ENCODE measurements at regions not wholly inside any gene's neighbourhood (a gene's known extent, or its start where the extent isn't known, plus 50 kb on each side); places are given as distances from the start of the nearest gene placed in this dataset.

DNA sequence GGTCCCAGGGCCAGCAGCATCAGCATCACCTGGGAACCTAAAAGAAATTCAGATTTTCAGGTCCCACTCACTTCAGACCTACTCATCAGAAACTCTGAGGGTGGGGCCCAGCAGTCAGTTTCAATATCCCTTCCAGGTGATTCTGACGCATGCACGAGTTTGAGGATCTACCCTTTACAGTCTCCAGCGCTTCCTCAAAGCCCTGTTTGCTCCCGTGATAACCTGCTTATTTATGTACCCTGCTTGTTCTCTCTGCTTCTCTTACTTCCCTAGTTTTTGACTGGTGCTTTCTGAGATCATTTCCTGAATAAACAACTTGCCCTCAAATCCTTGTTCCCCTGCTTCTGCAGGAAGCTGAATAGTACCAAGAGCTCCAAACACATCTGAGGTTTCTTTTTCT lies 245.3 kb downstream of the ZNF621 start:
- 68 to 79% methylated on average over 4 of the region's 4 CpGs for WGBS, 2 experiments (ENCODE audit: low coverage in 1 of 2, low lambda C conversion rate in 2 of 2, missing lambda C conversion rate in 2 of 2)
- no peaks in the 10 kb centered on the region for H3K9me3 ChIP-seq (ENCODE audit: low read depth)
- H3K36me3 ChIP-seq (ENCODE audit: low read depth), result no peaks in the 10 kb centered on the region
- no peak overlapping the region for H3K27ac ChIP-seq
- H2AFZ ChIP-seq, result no peak overlapping the region
- H3F3A ChIP-seq (ENCODE audit: insufficient read depth), result no peaks in the 10 kb centered on the region
- H3K4me1 ChIP-seq (ENCODE audit: insufficient read depth), result no peaks in the 10 kb centered on the region
- H4K20me1 ChIP-seq (ENCODE audit: insufficient read depth), result no peaks in the 10 kb centered on the region
- H3K9me2 ChIP-seq (ENCODE audit: insufficient read depth), result no peaks in the 10 kb centered on the region
- no peaks in the 10 kb centered on the region for H3K79me2 ChIP-seq (ENCODE audit: insufficient read depth)
- H3K27me3 ChIP-seq (replicated peaks; ENCODE audit: insufficient read depth), result 0 out of 2 replicates have a peak, but pooled peaks cover 2% of the 10 kb centered on the region
- no peak overlapping the region for H3K4me3 ChIP-seq
- DNase-seq, result no peak
- H3K9ac ChIP-seq, result no peak overlapping the region
- TF ChIP-seq EZH2 (IDR thresholded peaks at IDR 0.05; ENCODE audit: insufficient read depth, poor library complexity, severe bottlenecking), result no peak
- TF ChIP-seq EZH2phosphoT487 (IDR thresholded peaks at IDR 0.05; ENCODE audit: insufficient read depth, low read depth), result no peak
- in situ Hi-C loops (cut with MboI), result no loop called here
- H3K4me2 ChIP-seq (ENCODE audit: unreplicated experiment), result no peak overlapping the region

DNA sequence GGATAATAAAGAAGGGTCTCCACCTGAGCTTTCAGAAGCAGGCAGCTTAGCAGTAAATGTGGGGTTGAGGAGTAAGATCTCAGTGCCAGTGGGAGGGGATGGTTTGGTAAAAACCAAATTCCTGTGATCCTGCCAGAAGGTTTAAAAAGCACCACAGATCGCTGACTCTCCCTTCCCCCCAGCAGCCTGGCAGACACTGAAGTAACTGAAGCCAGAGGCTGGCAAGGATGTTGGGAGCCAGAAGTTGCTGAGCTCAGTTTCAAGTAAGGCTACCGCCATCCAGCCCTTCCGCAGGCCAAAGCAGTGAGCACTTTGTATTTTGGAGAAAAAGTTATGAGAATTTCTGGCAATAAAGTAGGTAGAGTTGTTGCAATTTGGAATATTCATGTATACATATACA lies 246.4 kb downstream of the ZNF621 start:
- 0 out of 2 replicates have a peak, but pooled peaks cover 4% of the 10 kb centered on the region for H3K27me3 ChIP-seq (replicated peaks; ENCODE audit: insufficient read depth)
- H3K4me1 ChIP-seq (ENCODE audit: insufficient read depth), result no peaks in the 10 kb centered on the region
- H3K36me3 ChIP-seq (ENCODE audit: low read depth), result no peaks in the 10 kb centered on the region
- H3K79me2 ChIP-seq (ENCODE audit: insufficient read depth), result no peaks in the 10 kb centered on the region
- WGBS, 2 experiments (ENCODE audit: low coverage in 1 of 2, low lambda C conversion rate in 2 of 2, missing lambda C conversion rate in 2 of 2), result 33 to 42% methylated on average over 3 of the region's 3 CpGs
- no peak overlapping the region for H3K27ac ChIP-seq
- H3F3A ChIP-seq (ENCODE audit: insufficient read depth), result no peaks in the 10 kb centered on the region
- in situ Hi-C loops (cut with MboI), result no loop called here
- no peak for DNase-seq
- H3K4me3 ChIP-seq, result no peak overlapping the region
- H3K9me3 ChIP-seq (ENCODE audit: low read depth), result no peaks in the 10 kb centered on the region
- no peaks in the 10 kb centered on the region for H3K9me2 ChIP-seq (ENCODE audit: insufficient read depth)
- H2AFZ ChIP-seq, result no peak overlapping the region
- H3K4me2 ChIP-seq (ENCODE audit: unreplicated experiment), result no peak overlapping the region
- H4K20me1 ChIP-seq (ENCODE audit: insufficient read depth), result no peaks in the 10 kb centered on the region
- no peak for TF ChIP-seq EZH2phosphoT487 (IDR thresholded peaks at IDR 0.05; ENCODE audit: insufficient read depth, low read depth)
- no peak for TF ChIP-seq EZH2 (IDR thresholded peaks at IDR 0.05; ENCODE audit: insufficient read depth, poor library complexity, severe bottlenecking)
- no peak overlapping the region for H3K9ac ChIP-seq

- H3K36me3 ChIP-seq (ENCODE audit: low read depth), result no peaks in the 10 kb centered on the region
- H3K27me3 ChIP-seq (replicated peaks; ENCODE audit: insufficient read depth), result 0 out of 2 replicates have a peak, but pooled peaks cover 4% of the 10 kb centered on the region
- H3K27ac ChIP-seq, result no peak overlapping the region
- DNase-seq, result no peak
- H3K9me3 ChIP-seq (ENCODE audit: low read depth), result no peaks in the 10 kb centered on the region
- in situ Hi-C loops (cut with MboI), result no loop called here
- no peak overlapping the region for H3K4me3 ChIP-seq
- WGBS, 2 experiments (ENCODE audit: low coverage in 1 of 2, low lambda C conversion rate in 2 of 2, missing lambda C conversion rate in 2 of 2), result 91 to 93% methylated on average over 6 of the region's 6 CpGs
- no peak overlapping the region for H3K9ac ChIP-seq
- H2AFZ ChIP-seq, result no peak overlapping the region
- H3K9me2 ChIP-seq (ENCODE audit: insufficient read depth), result no peaks in the 10 kb centered on the region
- H4K20me1 ChIP-seq (ENCODE audit: insufficient read depth), result no peaks in the 10 kb centered on the region
- peaks cover 13% of the 10 kb centered on the region; the same call in 1 of the 2 replicates for H3K4me1 ChIP-seq (ENCODE audit: insufficient read depth)
- no peaks in the 10 kb centered on the region for H3K79me2 ChIP-seq (ENCODE audit: insufficient read depth)
- TF ChIP-seq EZH2 (IDR thresholded peaks at IDR 0.05; ENCODE audit: insufficient read depth, poor library complexity, severe bottlenecking), result no peak
- TF ChIP-seq EZH2phosphoT487 (IDR thresholded peaks at IDR 0.05; ENCODE audit: insufficient read depth, low read depth), result no peak
- H3K4me2 ChIP-seq (ENCODE audit: unreplicated experiment), result no peak overlapping the region
- H3F3A ChIP-seq (ENCODE audit: insufficient read depth), result no peaks in the 10 kb centered on the region
These were observed 254.3 kb downstream of the ZNF621 start for GRCh38 chr3:40779039-40779438.

DNA sequence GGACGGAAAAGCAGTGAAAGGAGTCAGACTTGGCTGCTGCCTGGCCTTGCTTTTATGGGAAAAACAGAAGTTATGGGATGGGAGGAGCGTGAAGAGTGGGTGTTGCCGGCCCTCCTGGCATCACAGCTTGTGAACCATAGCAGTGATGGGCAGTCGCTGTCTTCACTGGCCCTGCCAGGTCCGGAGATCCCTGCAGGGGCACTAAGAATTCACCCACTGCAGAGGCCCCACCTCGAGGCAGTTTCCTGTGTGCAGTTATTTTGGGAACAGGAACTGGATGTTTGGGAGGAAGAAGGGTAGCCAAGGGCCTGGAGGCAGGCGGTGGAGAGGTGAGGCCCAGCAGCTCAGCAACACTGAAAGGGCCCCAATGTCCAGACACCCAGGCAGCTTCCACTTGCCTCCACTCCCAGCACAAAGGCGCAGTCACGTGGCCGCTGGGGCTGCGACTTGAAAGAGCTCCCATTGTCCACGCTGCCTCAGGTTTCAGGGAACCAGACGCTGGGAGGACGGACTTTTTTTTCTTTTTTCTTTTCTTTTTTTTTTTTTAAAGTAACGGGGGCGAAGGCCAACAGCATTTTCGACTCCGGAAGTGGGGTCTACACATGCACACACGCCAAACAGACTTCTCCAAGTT lies 255.6 kb downstream of the ZNF621 start:
- Histone ChIP-seq H3K4me1 (ENCODE audit: insufficient read depth) (peaks cover 13% of the 10 kb centered on the region; the same call in 1 of the 2 replicates), H3K27ac (no peak overlapping the region), H3K9me2 (ENCODE audit: insufficient read depth) (no peaks in the 10 kb centered on the region), H3K4me2 (ENCODE audit: unreplicated experiment) (peak overlapping the region; percentile 75), H3K9me3 (ENCODE audit: low read depth) (no peaks in the 10 kb centered on the region), H3F3A (ENCODE audit: insufficient read depth) (no peaks in the 10 kb centered on the region), H4K20me1 (ENCODE audit: insufficient read depth) (no peaks in the 10 kb centered on the region), H2AFZ (peak overlapping the region; percentile 93), H3K36me3 (ENCODE audit: low read depth) (no peaks in the 10 kb centered on the region), H3K27me3 (replicated peaks; ENCODE audit: insufficient read depth) (no peaks in the 10 kb centered on the region), H3K9ac (peak overlapping the region; percentile 55), H3K79me2 (ENCODE audit: insufficient read depth) (no peaks in the 10 kb centered on the region), H3K4me3 (peak overlapping the region; percentile 55)
- TF ChIP-seq EZH2phosphoT487 (IDR thresholded peaks at IDR 0.05; ENCODE audit: insufficient read depth, low read depth) (no peak), EZH2 (IDR thresholded peaks at IDR 0.05; ENCODE audit: insufficient read depth, poor library complexity, severe bottlenecking) (no peak)
- 3 to 5% methylated on average over 17 to 19 of the region's 19 CpGs for WGBS, 2 experiments (ENCODE audit: low coverage in 1 of 2, low lambda C conversion rate in 2 of 2, missing lambda C conversion rate in 2 of 2)
- peak; percentile 66 for DNase-seq
- in situ Hi-C loops (cut with MboI), result no loop called here
